Ishikawa (cell line): ENCODE measurements at regions not wholly inside any gene's neighbourhood (a gene's known extent, or its start where the extent isn't known, plus 50 kb on each side); places are given as distances from the start of the nearest gene placed in this dataset.

Experiments
- EP300 ChIP-seq: IDR thresholded peaks from 2 replicates; pipeline ENCODE4 v1.6.1; 2012; ENCODE audit warnings: borderline replicate concordance
- MAX ChIP-seq: IDR thresholded peaks from 2 replicates; pipeline ENCODE4 v1.6.1; 2012
- REST ChIP-seq: IDR thresholded peaks from 2 replicates; pipeline ENCODE4 v1.6.1; 2012; ENCODE audit warnings: low read depth, mild to moderate bottlenecking

- TF ChIP-seq REST (no peak), MAX (no peak), EP300 (no peak)
These were observed 324.3 kb upstream of the PCDH10 start for GRCh38 chr4:132824761-132825160.
